NCI-H446 treated with DMSO at 0.1 percent for 48 hours (cell line): ENCODE measurements at regions not wholly inside any gene's neighbourhood (a gene's known extent, or its start where the extent isn't known, plus 50 kb on each side); places are given as distances from the start of the nearest gene placed in this dataset.
"Not testable (repeated sequence)": the region's sequence is repeated elsewhere in the genome, so short reads cannot be mapped to it uniquely, and the experiment has no call there.

Source experiments
- DNase-seq: peaks from one replicate; lab custom pipeline; 2025; lab: John Stamatoyannopoulos, UW

- no peak for DNase-seq
Observed at GRCh38 chr1:228669242-228669585, 66.1 kb upstream of the RHOU start.

GRCh38 chr1:228681076-228681565 lies 54.2 kb upstream of the RHOU start:
- not testable (repeated sequence) for DNase-seq

GRCh38 chr1:228683428-228683827 lies 51.9 kb upstream of the RHOU start:
- DNase-seq: no peak

GRCh38 chr1:228684607-228685006 lies 50.7 kb upstream of the RHOU start:
- DNase-seq: no peak

- no peak for DNase-seq
Observed at GRCh38 chr1:228685081-228685660, 50.1 kb upstream of the RHOU start.
